T-helper 1 cell treated with Interleukin-12 subunit alpha and Interleukin-12 subunit beta and Interleukin-4 antibody, amounts not matched to agents 30 μg/mL and 1 μg/mL, for 36 hours (primary cell): ENCODE measurements at regions not wholly inside any gene's neighbourhood (a gene's known extent, or its start where the extent isn't known, plus 50 kb on each side); places are given as distances from the start of the nearest gene placed in this dataset.
A peak's percentile ranks its signal among the peaks of the same experiment; 100 is the strongest.

ENCODE experiments used
- H3K27ac Mint-ChIP-seq: one replicate; pipeline ENCODE4 v1.8.0; 2021; ENCODE audit warnings: mild to moderate bottlenecking, mixed read lengths
- H3K27me3 Mint-ChIP-seq: one replicate; pipeline ENCODE4 v1.8.0; 2021; ENCODE audit warnings: low read depth, mixed read lengths
- H3K36me3 Mint-ChIP-seq: one replicate; pipeline ENCODE4 v1.8.0; 2021; ENCODE audit warnings: low read depth, mixed read lengths
- H3K4me1 Mint-ChIP-seq: one replicate; pipeline ENCODE4 v1.8.0; 2021; ENCODE audit warnings: low read depth, mixed read lengths
- H3K4me3 Mint-ChIP-seq: one replicate; pipeline ENCODE4 v1.8.0; 2021; ENCODE audit warnings: mild to moderate bottlenecking, moderate library complexity, mixed read lengths
- H3K9me3 Mint-ChIP-seq: one replicate; pipeline ENCODE4 v1.8.0; 2021; ENCODE audit warnings: mixed read lengths

- Mint-ChIP-seq H3K4me1 (peaks cover 3% of the 10 kb centered on the region), H3K27me3 (no peaks in the 10 kb centered on the region), H3K27ac (no peak overlapping the region), H3K9me3 (no peaks in the 10 kb centered on the region), H3K36me3 (peaks cover 48% of the 10 kb centered on the region), H3K4me3 (no peak overlapping the region)
These were observed 83.4 kb downstream of the SYNE3 start for GRCh38 chr14:95433094-95433478.

GRCh38 chr14:95432144-95433093 lies 84.0 kb downstream of the SYNE3 start:
- no peaks in the 10 kb centered on the region for H3K9me3 Mint-ChIP-seq
- H3K36me3 Mint-ChIP-seq = peaks cover 49% of the 10 kb centered on the region
- H3K4me1 Mint-ChIP-seq = peaks cover 3% of the 10 kb centered on the region
- H3K27ac Mint-ChIP-seq = no peak overlapping the region
- H3K4me3 Mint-ChIP-seq = no peak overlapping the region
- no peaks in the 10 kb centered on the region for H3K27me3 Mint-ChIP-seq

- H3K4me1 Mint-ChIP-seq = peaks cover 3% of the 10 kb centered on the region
- peaks cover 45% of the 10 kb centered on the region for H3K36me3 Mint-ChIP-seq
- H3K27ac Mint-ChIP-seq = no peak overlapping the region
- H3K9me3 Mint-ChIP-seq = no peaks in the 10 kb centered on the region
- H3K4me3 Mint-ChIP-seq = no peak overlapping the region
- H3K27me3 Mint-ChIP-seq = no peaks in the 10 kb centered on the region
These were observed 85.0 kb downstream of the SYNE3 start for GRCh38 chr14:95431199-95432143.

GRCh38 chr14:95428557-95428956 lies 87.9 kb downstream of the SYNE3 start:
- H3K27me3 Mint-ChIP-seq = no peaks in the 10 kb centered on the region
- H3K9me3 Mint-ChIP-seq = no peaks in the 10 kb centered on the region
- peaks cover 37% of the 10 kb centered on the region for H3K36me3 Mint-ChIP-seq
- no peak overlapping the region for H3K4me3 Mint-ChIP-seq
- H3K27ac Mint-ChIP-seq = no peak overlapping the region
- H3K4me1 Mint-ChIP-seq = no peaks in the 10 kb centered on the region

- H3K36me3 Mint-ChIP-seq = peaks cover 42% of the 10 kb centered on the region
- H3K9me3 Mint-ChIP-seq = peaks cover 7% of the 10 kb centered on the region
These were observed 90.4 kb downstream of the SYNE3 start for GRCh38 chr14:95426116-95426475.

GRCh38 chr14:95425369-95426115 lies 90.9 kb downstream of the SYNE3 start:
- Mint-ChIP-seq H3K4me3 (no peak overlapping the region), H3K27me3 (no peaks in the 10 kb centered on the region), H3K36me3 (peaks cover 44% of the 10 kb centered on the region), H3K4me1 (no peaks in the 10 kb centered on the region), H3K9me3 (peaks cover 11% of the 10 kb centered on the region), H3K27ac (no peak overlapping the region)

More at GRCh38 chr14:95426116-95426475, 90.4 kb downstream of the SYNE3 start:
- no peak overlapping the region for H3K27ac Mint-ChIP-seq
- H3K27me3 Mint-ChIP-seq = no peaks in the 10 kb centered on the region
- H3K4me3 Mint-ChIP-seq = no peak overlapping the region
- no peaks in the 10 kb centered on the region for H3K4me1 Mint-ChIP-seq

- peaks cover 51% of the 10 kb centered on the region for H3K36me3 Mint-ChIP-seq
- H3K27me3 Mint-ChIP-seq = no peaks in the 10 kb centered on the region
- no peak overlapping the region for H3K4me3 Mint-ChIP-seq
- no peak overlapping the region for H3K27ac Mint-ChIP-seq
- H3K9me3 Mint-ChIP-seq = peaks cover 11% of the 10 kb centered on the region
- no peaks in the 10 kb centered on the region for H3K4me1 Mint-ChIP-seq
These were observed 91.9 kb downstream of the SYNE3 start for GRCh38 chr14:95424529-95424928.

- H3K36me3 Mint-ChIP-seq = peaks cover 57% of the 10 kb centered on the region
- H3K4me3 Mint-ChIP-seq = no peak overlapping the region
- no peaks in the 10 kb centered on the region for H3K27me3 Mint-ChIP-seq
- H3K27ac Mint-ChIP-seq = no peak overlapping the region
- no peaks in the 10 kb centered on the region for H3K4me1 Mint-ChIP-seq
- peaks cover 11% of the 10 kb centered on the region for H3K9me3 Mint-ChIP-seq
These were observed 94.7 kb downstream of the SYNE3 start for GRCh38 chr14:95421741-95422140.

- Mint-ChIP-seq H3K4me1 (no peaks in the 10 kb centered on the region), H3K4me3 (no peak overlapping the region), H3K27me3 (no peaks in the 10 kb centered on the region), H3K36me3 (peaks cover 51% of the 10 kb centered on the region), H3K9me3 (peaks cover 11% of the 10 kb centered on the region), H3K27ac (no peak overlapping the region)
These were observed 96.4 kb downstream of the SYNE3 start for GRCh38 chr14:95420060-95420459.

GRCh38 chr14:95419569-95419968 lies 96.9 kb downstream of the SYNE3 start:
- H3K36me3 Mint-ChIP-seq = peaks cover 51% of the 10 kb centered on the region
- H3K4me1 Mint-ChIP-seq = no peaks in the 10 kb centered on the region
- H3K27me3 Mint-ChIP-seq = no peaks in the 10 kb centered on the region
- H3K27ac Mint-ChIP-seq = peak overlapping the region; percentile 8
- H3K9me3 Mint-ChIP-seq = peaks cover 11% of the 10 kb centered on the region
- no peak overlapping the region for H3K4me3 Mint-ChIP-seq

- Mint-ChIP-seq H3K27me3 (no peaks in the 10 kb centered on the region), H3K9me3 (peaks cover 11% of the 10 kb centered on the region), H3K4me3 (no peak overlapping the region), H3K27ac (no peak overlapping the region), H3K36me3 (peaks cover 48% of the 10 kb centered on the region), H3K4me1 (no peaks in the 10 kb centered on the region)
These were observed 97.6 kb downstream of the SYNE3 start for GRCh38 chr14:95418858-95419257.

- no peak overlapping the region for H3K4me3 Mint-ChIP-seq
- H3K36me3 Mint-ChIP-seq = peaks cover 46% of the 10 kb centered on the region
- no peak overlapping the region for H3K27ac Mint-ChIP-seq
- H3K27me3 Mint-ChIP-seq = no peaks in the 10 kb centered on the region
- no peaks in the 10 kb centered on the region for H3K4me1 Mint-ChIP-seq
- H3K9me3 Mint-ChIP-seq = peaks cover 11% of the 10 kb centered on the region
These were observed 97.8 kb upstream of the CLMN start for GRCh38 chr14:95417492-95417891.

- H3K27me3 Mint-ChIP-seq = no peaks in the 10 kb centered on the region
- no peaks in the 10 kb centered on the region for H3K4me1 Mint-ChIP-seq
- H3K27ac Mint-ChIP-seq = no peak overlapping the region
- H3K36me3 Mint-ChIP-seq = peaks cover 39% of the 10 kb centered on the region
- H3K9me3 Mint-ChIP-seq = peaks cover 3% of the 10 kb centered on the region
- no peak overlapping the region for H3K4me3 Mint-ChIP-seq
These were observed 96.3 kb upstream of the CLMN start for GRCh38 chr14:95415993-95416392.
